HepG2 (cell line): ENCODE measurements at regions not wholly inside any gene's neighbourhood (a gene's known extent, or its start where the extent isn't known, plus 50 kb on each side); places are given as distances from the start of the nearest gene placed in this dataset.

Experiments used
- ATAC-seq: fragments of 200-7000 bp; cut with Tn5 transposase; 3 replicates; pipeline ENCODE4 v1.9.1; 2020; ENCODE audit warnings: mild to moderate bottlenecking, moderate library complexity
- BruUV-seq: library from RNA; stranded (reverse); fragments of 400-500 nt; replicated peaks from 2 replicates; lab custom pipeline; 2021; lab: Mats Ljungman, UMichigan
- CTCF ChIA-PET: fragments of 300-600 bp; formaldehyde crosslinking; extraction: SDS; loops from one replicate; lab custom pipeline; 2021; ENCODE audit warnings: low total read pairs, inconsistent platforms, low intra/inter-chr PET ratio; lab: Yijun Ruan, JAX
- POLR2A ChIA-PET: fragments of 350-600 bp; sonication (Branson Sonifier 250); formaldehyde crosslinking; loops from one replicate; lab custom pipeline; 2020; ENCODE audit warnings: antibody characterized with exemption, inconsistent platforms; lab: Yijun Ruan, JAX
- DNase-seq: peaks from one replicate; pipeline ENCODE4 v3.0.0-alpha.2; 2015; ENCODE audit warnings: low spot score
- FAIRE-seq: peaks from 3 replicates; lab custom pipeline; 2011; peaks lifted over from hg19 to GRCh38; lab: Jason Lieb, UNC
- H2AFZ ChIP-seq: one replicate; pipeline ENCODE4 v1.6.1; 2011; ENCODE audit warnings: low read length, inconsistent platforms
- H3K27ac ChIP-seq: fragments of 300-600 bp; 3 replicates; pipeline ENCODE4 v1.8.0; 2011; ENCODE audit warnings: mixed run types, mild to moderate bottlenecking, mixed read lengths, low read length, inconsistent platforms; ENCODE audit not compliant: insufficient read depth; ENCODE audit errors: extremely low read length
- H3K27me3 ChIP-seq, 2 experiments: fragments of 200-600 bp in 1 of 2; 2 replicates in 1 of 2; 3 replicates in 1 of 2; pipeline versions ENCODE4 v1.6.0 to v1.8.0; 2011; ENCODE audit warnings: low read length in 2 of 2, mild to moderate bottlenecking in 2 of 2, moderate library complexity in 2 of 2, inconsistent platforms in 1 of 2; ENCODE audit not compliant: insufficient read depth in 2 of 2, control insufficient read depth in 1 of 2
- H3K36me3 ChIP-seq, 2 experiments: fragments of 200-600 bp in 1 of 2; replicated peaks in 1 of 2; 2 replicates in 1 of 2; 3 replicates in 1 of 2; pipeline versions ENCODE4 v1.5.1 to v1.8.0; 2011; ENCODE audit warnings: low read length in 2 of 2, inconsistent platforms in 1 of 2; ENCODE audit not compliant: insufficient read depth in 2 of 2, control insufficient read depth in 1 of 2
- H3K4me1 ChIP-seq: 2 replicates; pipeline ENCODE4 v1.5.1; 2012; ENCODE audit warnings: low read length, inconsistent platforms; ENCODE audit not compliant: insufficient read depth
- H3K4me2 ChIP-seq: 2 replicates; pipeline ENCODE4 v1.6.0; 2011; ENCODE audit warnings: low read depth, low read length, inconsistent platforms
- H3K4me3 ChIP-seq, 3 experiments: fragments of 200-600 bp in 1 of 3; sonication (generic), shearing (Covaris generic) in 1 of 3; replicated peaks in 1 of 3; 2 replicates each; pipeline ENCODE4 v1.5.1; 2011 to 2016; ENCODE audit warnings: low read length in 3 of 3, inconsistent platforms in 2 of 3, low read depth in 2 of 3, mild to moderate bottlenecking in 2 of 3, control low read depth in 1 of 3, mixed read lengths in 1 of 3; ENCODE audit not compliant: insufficient read depth in 1 of 3
- H3K79me2 ChIP-seq: one replicate; pipeline ENCODE4 v1.6.1; 2011; ENCODE audit warnings: low read length, inconsistent platforms; ENCODE audit not compliant: insufficient read depth
- H3K9ac ChIP-seq: 2 replicates; pipeline ENCODE4 v1.6.0; 2011; ENCODE audit warnings: mild to moderate bottlenecking, low read depth, low read length, inconsistent platforms; ENCODE audit not compliant: insufficient read depth
- H3K9me3 ChIP-seq: 2 replicates; pipeline ENCODE4 v1.5.1; 2012; ENCODE audit warnings: mild to moderate bottlenecking, low read length
- H4K20me1 ChIP-seq: 2 replicates; pipeline ENCODE4 v1.6.0; 2011; ENCODE audit warnings: inconsistent platforms, mild to moderate bottlenecking, low read length, moderate library complexity; ENCODE audit not compliant: insufficient read depth
- AGO2 ChIP-seq: fragments of 200-400 bp; formaldehyde crosslinking; optimal IDR thresholded peaks from 2 replicates; pipeline ENCODE3; 2017; ENCODE audit warnings: mild to moderate bottlenecking, low read depth, low read length, moderate library complexity
- CREM ChIP-seq, 2 experiments: sonication (generic) in 1 of 2; formaldehyde crosslinking in 1 of 2; IDR thresholded peaks; 2 replicates each; pipeline versions ENCODE4 v1.4.0 to v1.6.1; 2016 to 2020; ENCODE audit warnings: antibody characterized with exemption in 1 of 2, mild to moderate bottlenecking in 1 of 2, missing genetic modification reagents in 1 of 2
- KDM1A ChIP-seq: IDR thresholded peaks from 2 replicates; pipeline ENCODE4 v1.6.1; 2016; ENCODE audit warnings: missing compliant biosample characterization
- KMT2A ChIP-seq: sonication (generic); formaldehyde crosslinking; IDR thresholded peaks from 2 replicates; pipeline ENCODE4 v1.4.0; 2020; ENCODE audit warnings: missing genetic modification reagents
- NAIF1 ChIP-seq: sonication (generic); formaldehyde crosslinking; IDR thresholded peaks from 2 replicates; pipeline ENCODE4 v1.5.0; 2020; ENCODE audit warnings: mild to moderate bottlenecking, missing genetic modification reagents, borderline replicate concordance
- NFKBIZ ChIP-seq: IDR thresholded peaks from 2 replicates; pipeline ENCODE4 v1.6.1; 2018; ENCODE audit warnings: missing genetic modification reagents, missing compliant biosample characterization
- PAXIP1 ChIP-seq: sonication (generic); formaldehyde crosslinking; conservative IDR thresholded peaks from 2 replicates; pipeline ENCODE4 v1.4.0; 2020; ENCODE audit warnings: mild to moderate bottlenecking, missing genetic modification reagents, moderate library complexity
- RXRA ChIP-seq: sonication (generic); formaldehyde crosslinking; IDR thresholded peaks from 2 replicates; pipeline ENCODE4 v1.5.1; 2020; ENCODE audit warnings: missing genetic modification reagents
- SIN3A ChIP-seq: IDR thresholded peaks from 2 replicates; pipeline ENCODE4 v1.6.1; 2011; ENCODE audit warnings: low read depth, mild to moderate bottlenecking, control low read depth, low read length, borderline replicate concordance
- SIN3B ChIP-seq: fragments of 150-350 bp; IDR thresholded peaks from 2 replicates; pipeline ENCODE4 v1.6.1; 2014; ENCODE audit warnings: low read length
- SOX6 ChIP-seq, 2 experiments: fragments of 450-650 bp in 1 of 2; sonication (generic) in 1 of 2; formaldehyde crosslinking in 1 of 2; IDR thresholded peaks; 2 replicates each; pipeline versions ENCODE4 v1.4.0 to v1.6.1; 2017 to 2020; ENCODE audit warnings: antibody characterized with exemption in 1 of 2, mild to moderate bottlenecking in 1 of 2, missing genetic modification reagents in 1 of 2
- TEAD3 ChIP-seq: optimal IDR thresholded peaks from 2 replicates; pipeline ENCODE3; 2016; ENCODE audit warnings: borderline replicate concordance
- ZBTB46 ChIP-seq: sonication (generic); formaldehyde crosslinking; IDR thresholded peaks from 2 replicates; pipeline ENCODE4 v1.4.0; 2020; ENCODE audit warnings: mild to moderate bottlenecking, missing genetic modification reagents, borderline replicate concordance
- ZNF720 ChIP-seq: sonication (generic); formaldehyde crosslinking; IDR thresholded peaks from 2 replicates; pipeline ENCODE4 v1.4.0; 2020; ENCODE audit warnings: missing genetic modification reagents
- WGBS: methylation state at CpG from one replicate; pipeline ENCODE4 v1.1.6; 2017; ENCODE audit warnings: low lambda C conversion rate; 5-methylcytosine and 5-hydroxymethylcytosine counted together
- in situ Hi-C: cut with HindIII; loops from 2 replicates; pipeline ENCODE4 v1.10.0; 2017; ENCODE audit warnings: low pct_unique_long_range_greater_than_20kb; ENCODE audit not compliant: extremely low pct_ligation_motif_present
- intact Hi-C: fragments of 100-400 bp; cut with micrococcal nuclease; formaldehyde crosslinking; loops from one replicate; pipeline ENCODE4 v1.10.0; 2022; ENCODE audit not compliant: unreplicated experiment
- TF ChIP-seq, protein P1 (sequence below): sonication (generic); formaldehyde crosslinking; IDR thresholded peaks from 2 replicates; pipeline ENCODE4 v1.4.0; 2020; ENCODE audit warnings: missing genetic modification reagents
- TF ChIP-seq, protein P2 (sequence below): sonication (generic); formaldehyde crosslinking; IDR thresholded peaks from 2 replicates; pipeline ENCODE4 v1.9.0; 2021; ENCODE audit warnings: missing genetic modification reagents, mild to moderate bottlenecking, borderline replicate concordance

GRCh38 chr10:10821926-10822325, 195.7 kb upstream of the CELF2 start:
- Histone ChIP-seq H3K27ac (no peak overlapping the region), H3K4me2 (no peak overlapping the region), H3K9ac (no peak overlapping the region), H3K4me3 (no peak overlapping the region), H3K79me2 (no peaks in the 10 kb centered on the region), H3K27me3 (no peaks in the 10 kb centered on the region), H3K9me3 (peaks cover 35% of the 10 kb centered on the region), H3K4me1 (no peaks in the 10 kb centered on the region), H4K20me1 (no peaks in the 10 kb centered on the region), H3K36me3 (no peaks in the 10 kb centered on the region), H2AFZ (no peak overlapping the region)
- TF ChIP-seq PAXIP1 (no peak), CREM (IDR thresholded peaks at IDR 0.05) (no peak), CREM (CRISPR knock-in tag; IDR thresholded peaks at IDR 0.05) (no peak), SIN3B (no peak), RXRA (CRISPR knock-in tag) (no peak), ZNF720 (CRISPR knock-in tag) (no peak), SIN3A (no peak), KDM1A (CRISPR knock-in tag) (no peak), KMT2A (no peak), NFKBIZ (no peak), TEAD3 (CRISPR knock-in tag) (no peak), SOX6 (IDR thresholded peaks at IDR 0.05) (no peak), SOX6 (CRISPR knock-in tag; IDR thresholded peaks at IDR 0.05) (no peak), ZBTB46 (no peak), AGO2 (no peak), NAIF1 (CRISPR knock-in tag) (no peak)
- TF ChIP-seq, protein P1, sequence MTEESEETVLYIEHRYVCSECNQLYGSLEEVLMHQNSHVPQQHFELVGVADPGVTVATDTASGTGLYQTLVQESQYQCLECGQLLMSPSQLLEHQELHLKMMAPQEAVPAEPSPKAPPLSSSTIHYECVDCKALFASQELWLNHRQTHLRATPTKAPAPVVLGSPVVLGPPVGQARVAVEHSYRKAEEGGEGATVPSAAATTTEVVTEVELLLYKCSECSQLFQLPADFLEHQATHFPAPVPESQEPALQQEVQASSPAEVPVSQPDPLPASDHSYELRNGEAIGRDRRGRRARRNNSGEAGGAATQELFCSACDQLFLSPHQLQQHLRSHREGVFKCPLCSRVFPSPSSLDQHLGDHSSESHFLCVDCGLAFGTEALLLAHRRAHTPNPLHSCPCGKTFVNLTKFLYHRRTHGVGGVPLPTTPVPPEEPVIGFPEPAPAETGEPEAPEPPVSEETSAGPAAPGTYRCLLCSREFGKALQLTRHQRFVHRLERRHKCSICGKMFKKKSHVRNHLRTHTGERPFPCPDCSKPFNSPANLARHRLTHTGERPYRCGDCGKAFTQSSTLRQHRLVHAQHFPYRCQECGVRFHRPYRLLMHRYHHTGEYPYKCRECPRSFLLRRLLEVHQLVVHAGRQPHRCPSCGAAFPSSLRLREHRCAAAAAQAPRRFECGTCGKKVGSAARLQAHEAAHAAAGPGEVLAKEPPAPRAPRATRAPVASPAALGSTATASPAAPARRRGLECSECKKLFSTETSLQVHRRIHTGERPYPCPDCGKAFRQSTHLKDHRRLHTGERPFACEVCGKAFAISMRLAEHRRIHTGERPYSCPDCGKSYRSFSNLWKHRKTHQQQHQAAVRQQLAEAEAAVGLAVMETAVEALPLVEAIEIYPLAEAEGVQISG (CRISPR knock-in tag): no peak
- TF ChIP-seq, protein P2, sequence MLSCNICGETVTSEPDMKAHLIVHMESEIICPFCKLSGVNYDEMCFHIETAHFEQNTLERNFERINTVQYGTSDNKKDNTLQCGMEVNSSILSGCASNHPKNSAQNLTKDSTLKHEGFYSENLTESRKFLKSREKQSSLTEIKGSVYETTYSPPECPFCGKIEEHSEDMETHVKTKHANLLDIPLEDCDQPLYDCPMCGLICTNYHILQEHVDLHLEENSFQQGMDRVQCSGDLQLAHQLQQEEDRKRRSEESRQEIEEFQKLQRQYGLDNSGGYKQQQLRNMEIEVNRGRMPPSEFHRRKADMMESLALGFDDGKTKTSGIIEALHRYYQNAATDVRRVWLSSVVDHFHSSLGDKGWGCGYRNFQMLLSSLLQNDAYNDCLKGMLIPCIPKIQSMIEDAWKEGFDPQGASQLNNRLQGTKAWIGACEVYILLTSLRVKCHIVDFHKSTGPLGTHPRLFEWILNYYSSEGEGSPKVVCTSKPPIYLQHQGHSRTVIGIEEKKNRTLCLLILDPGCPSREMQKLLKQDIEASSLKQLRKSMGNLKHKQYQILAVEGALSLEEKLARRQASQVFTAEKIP: no peak
- intact Hi-C loops: no loop called here
- ChIA-PET POLR2A (no interaction called here), CTCF (no interaction called here)
- no peak for FAIRE-seq
- no peak for ATAC-seq
- in situ Hi-C loops: no loop called here
- BruUV-seq: no TSS peak
- no peak for DNase-seq
- WGBS: 0% methylated on average over 6 of the region's 6 CpGs
